Activated naive CD8-positive, alpha-beta T cell treated with anti-CD3 and anti-CD28 coated beads, Interleukin-2, amount 50 U/mL, for 24 hours (primary cell): ENCODE measurements at regions not wholly inside any gene's neighbourhood (a gene's known extent, or its start where the extent isn't known, plus 50 kb on each side); places are given as distances from the start of the nearest gene placed in this dataset.
"Not testable (repeated sequence)": the region's sequence is repeated elsewhere in the genome, so short reads cannot be mapped to it uniquely, and the experiment has no call there.

Source experiments
- ATAC-seq: fragments of 150-1000 bp; cut with Tn5 transposase; one replicate; pipeline ENCODE4 v1.10.0; 2021
- DNase-seq: peaks from one replicate; pipeline ENCODE4 v3.0.0; 2021
- H3K27ac Mint-ChIP-seq: one replicate; pipeline ENCODE4 v1.8.0; 2021; ENCODE audit warnings: mild to moderate bottlenecking, mixed read lengths
- H3K27me3 Mint-ChIP-seq: one replicate; pipeline ENCODE4 v1.8.0; 2021; ENCODE audit warnings: mixed read lengths
- H3K36me3 Mint-ChIP-seq: one replicate; pipeline ENCODE4 v1.8.0; 2021; ENCODE audit warnings: low read depth, mixed read lengths
- H3K4me1 Mint-ChIP-seq: one replicate; pipeline ENCODE4 v1.8.0; 2021; ENCODE audit warnings: mixed read lengths
- H3K4me3 Mint-ChIP-seq: one replicate; pipeline ENCODE4 v1.8.0; 2021; ENCODE audit warnings: mild to moderate bottlenecking, moderate library complexity, mixed read lengths
- H3K9me3 Mint-ChIP-seq: one replicate; pipeline ENCODE4 v1.8.0; 2021; ENCODE audit warnings: mixed read lengths

DNA sequence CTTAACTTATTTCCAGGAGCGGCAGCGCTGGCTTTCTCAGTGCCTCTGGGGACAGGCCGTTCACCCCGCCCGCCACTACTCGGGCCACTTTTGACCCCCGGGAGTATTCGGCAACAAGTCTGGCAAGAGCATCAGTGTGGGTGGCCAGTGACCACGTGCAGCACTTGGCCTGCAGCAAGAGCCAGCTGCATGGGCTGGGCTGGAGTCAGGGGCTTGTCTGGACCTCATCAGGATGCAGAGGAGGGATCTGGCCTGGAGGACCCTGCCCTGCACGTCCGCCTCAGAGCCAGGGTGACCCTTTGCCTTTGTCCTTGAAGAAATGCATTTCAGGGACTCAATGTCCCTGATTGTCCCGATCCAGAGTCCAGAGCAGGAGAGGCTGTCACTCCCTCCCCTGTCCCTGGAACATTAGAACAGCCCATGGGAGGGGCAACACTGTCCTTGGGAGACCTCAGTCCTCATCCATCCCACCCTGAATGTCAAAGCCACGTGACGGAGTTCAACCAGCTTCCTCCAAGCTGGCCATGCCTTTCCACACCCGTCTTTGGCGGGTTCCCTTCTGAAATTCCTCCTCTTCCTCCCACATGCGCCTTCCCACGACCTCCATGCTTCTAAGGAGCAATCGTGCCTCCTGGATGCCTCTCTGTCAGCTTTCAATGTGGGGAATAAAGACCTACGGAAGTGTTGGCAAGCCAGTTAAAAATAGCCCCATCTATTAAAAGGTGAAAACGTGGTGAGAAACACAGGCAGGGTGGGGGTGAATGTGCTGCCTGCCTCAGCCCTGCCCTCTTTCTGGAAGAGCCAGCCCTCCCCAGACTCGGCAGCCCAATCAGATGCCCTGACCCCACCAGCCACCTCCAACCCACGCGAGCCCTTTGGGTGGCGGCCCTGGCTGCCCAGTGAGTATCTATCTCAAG is 99.0 kb downstream of the OLFM1 start:
- H3K9me3 Mint-ChIP-seq = no peaks in the 10 kb centered on the region
- DNase-seq (no peak), ATAC-seq (no peak)

DNA sequence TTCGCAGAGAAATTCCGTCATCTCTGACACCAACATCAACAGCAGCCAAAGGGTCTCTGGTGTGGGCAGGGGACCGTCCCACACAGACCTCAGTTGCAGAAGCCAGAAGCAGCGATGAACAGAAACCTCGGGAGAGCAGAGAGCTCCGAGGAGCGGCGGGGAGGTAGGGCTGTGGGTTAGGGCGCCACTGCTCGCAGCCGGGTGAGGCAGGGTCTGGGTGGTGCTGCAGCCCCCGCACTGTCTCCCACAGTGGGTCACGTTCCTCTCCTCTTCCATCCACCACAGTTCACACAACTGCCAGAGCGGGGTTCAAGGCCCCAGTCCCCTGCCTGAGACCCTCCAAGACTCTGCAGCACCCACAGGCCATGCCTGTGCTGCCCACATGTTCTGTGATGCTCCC is 99.9 kb downstream of the OLFM1 start:
- Mint-ChIP-seq H3K27ac (no peak overlapping the region), H3K36me3 (no peaks in the 10 kb centered on the region), H3K4me3 (no peak overlapping the region), H3K4me1 (no peaks in the 10 kb centered on the region), H3K27me3 (peaks cover 3% of the 10 kb centered on the region), H3K9me3 (no peaks in the 10 kb centered on the region)
- ATAC-seq (no peak), DNase-seq (no peak)

More for the DNA sequence above, 99.0 kb downstream of the OLFM1 start:
- H3K27me3 Mint-ChIP-seq = peaks cover 3% of the 10 kb centered on the region
- H3K4me3 Mint-ChIP-seq = no peak overlapping the region
- no peaks in the 10 kb centered on the region for H3K4me1 Mint-ChIP-seq
- no peaks in the 10 kb centered on the region for H3K36me3 Mint-ChIP-seq
- H3K27ac Mint-ChIP-seq = no peak overlapping the region

DNA sequence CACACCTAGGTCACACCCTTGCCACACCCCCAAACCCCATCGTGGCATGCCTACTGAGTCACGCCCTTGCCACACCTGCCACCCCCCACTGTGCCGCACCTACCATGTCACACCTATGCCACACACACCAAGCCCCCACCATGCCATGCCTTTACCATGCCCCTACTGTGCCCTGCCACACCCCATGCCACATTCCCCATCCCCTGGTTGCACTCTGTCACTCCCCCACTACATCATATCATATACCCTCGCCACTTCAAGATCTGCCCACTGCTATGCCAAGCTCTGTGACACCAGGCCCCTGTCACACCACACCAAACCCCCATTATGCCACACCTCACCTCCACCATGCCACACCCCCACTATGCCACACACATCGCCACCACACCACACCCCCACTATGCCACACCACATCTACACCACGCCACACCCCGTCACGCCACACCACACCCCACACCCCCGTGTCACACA is 101.2 kb downstream of the OLFM1 start:
- Mint-ChIP-seq H3K27me3 (peaks cover 3% of the 10 kb centered on the region), H3K4me3 (no peak overlapping the region), H3K36me3 (no peaks in the 10 kb centered on the region)

DNA sequence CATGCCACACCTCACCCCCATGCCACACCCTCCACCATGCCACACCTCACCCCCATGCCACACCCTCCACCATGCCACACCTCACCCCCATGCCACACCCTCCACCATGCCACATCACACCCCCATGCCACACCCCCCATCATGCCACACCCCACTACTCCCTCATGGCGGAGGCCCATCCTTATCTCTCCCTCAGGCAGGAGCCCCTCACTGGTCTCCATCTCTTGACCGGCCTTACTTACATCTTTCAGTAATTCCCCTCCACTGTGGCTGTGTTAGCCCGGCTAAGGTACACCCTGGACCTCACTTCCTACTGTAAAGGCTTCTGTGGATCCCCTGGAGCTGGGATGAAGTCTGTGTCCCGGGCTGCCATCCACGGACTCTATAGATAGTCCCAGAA is 102.0 kb downstream of the OLFM1 start:
- H3K27ac Mint-ChIP-seq = no peak overlapping the region
- no peaks in the 10 kb centered on the region for H3K9me3 Mint-ChIP-seq
- ATAC-seq (no peak), DNase-seq (no peak)
- H3K4me3 Mint-ChIP-seq = no peak overlapping the region
- H3K36me3 Mint-ChIP-seq = no peaks in the 10 kb centered on the region
- no peaks in the 10 kb centered on the region for H3K4me1 Mint-ChIP-seq
- H3K27me3 Mint-ChIP-seq = peaks cover 3% of the 10 kb centered on the region

More for the DNA sequence above, 101.2 kb downstream of the OLFM1 start:
- no peaks in the 10 kb centered on the region for H3K4me1 Mint-ChIP-seq
- DNase-seq (no peak), ATAC-seq (no peak)
- H3K9me3 Mint-ChIP-seq = no peaks in the 10 kb centered on the region
- no peak overlapping the region for H3K27ac Mint-ChIP-seq

DNA sequence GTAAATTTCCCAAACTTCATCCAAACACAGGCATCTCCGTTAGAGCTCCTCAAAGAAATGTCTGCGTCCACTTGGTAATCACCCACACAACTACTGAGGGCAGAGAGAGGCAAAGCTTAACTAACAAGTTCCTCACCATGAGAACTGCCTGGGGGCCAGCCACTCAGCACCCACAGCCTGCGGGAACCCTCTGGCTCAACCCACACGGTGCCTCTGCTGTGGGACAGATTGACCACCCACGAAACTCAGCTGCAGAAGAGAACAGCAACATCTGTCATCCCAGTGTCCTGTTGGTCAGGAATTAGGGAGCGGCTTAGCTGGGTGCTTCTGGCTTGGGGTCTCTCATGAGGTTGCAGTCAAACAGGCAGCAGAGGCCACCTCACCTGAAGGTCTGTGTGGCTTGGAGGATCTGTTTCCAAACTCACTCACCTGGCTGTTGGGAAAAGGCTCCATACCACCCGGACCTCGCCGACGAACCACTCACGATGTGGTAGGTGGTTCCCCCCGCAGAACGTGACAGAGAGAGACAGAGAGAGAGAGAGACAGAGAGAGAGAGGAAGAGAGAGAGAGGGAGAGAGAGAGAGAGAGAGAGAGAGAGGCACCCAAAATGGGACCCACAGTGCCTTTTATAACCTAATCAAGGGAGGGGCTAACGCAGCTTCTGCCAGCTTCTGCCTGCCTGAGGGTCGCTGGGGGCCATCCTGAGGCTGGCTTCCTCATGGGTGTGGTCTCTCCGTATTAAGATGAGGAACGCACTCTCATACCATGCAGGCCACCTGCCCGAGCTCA is 103.5 kb downstream of the OLFM1 start:
- no peaks in the 10 kb centered on the region for H3K36me3 Mint-ChIP-seq
- DNase-seq = no peak
- ATAC-seq = no peak
- H3K9me3 Mint-ChIP-seq = no peaks in the 10 kb centered on the region
- peaks cover 3% of the 10 kb centered on the region for H3K27me3 Mint-ChIP-seq
- no peak overlapping the region for H3K27ac Mint-ChIP-seq
- H3K4me1 Mint-ChIP-seq = no peaks in the 10 kb centered on the region
- H3K4me3 Mint-ChIP-seq = no peak overlapping the region

DNA sequence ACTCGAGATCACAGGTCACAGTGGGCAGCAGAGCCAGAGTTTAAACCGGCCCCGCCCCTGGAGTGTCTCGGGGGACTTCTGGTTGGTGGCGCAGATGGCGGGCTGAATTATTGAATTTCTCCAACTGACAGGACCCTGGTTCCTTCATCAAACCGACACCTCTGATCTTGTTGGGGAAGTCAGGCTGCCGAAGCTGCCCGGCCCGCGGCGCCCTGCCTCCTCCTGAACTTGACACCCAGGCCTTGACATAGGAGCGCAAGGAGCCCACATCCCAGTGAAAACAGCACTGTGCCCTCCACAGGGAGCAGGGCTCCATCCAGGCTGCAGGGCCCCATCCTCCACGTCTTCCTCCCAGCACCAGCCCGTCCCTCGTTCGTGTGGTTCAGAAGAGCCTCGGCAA is 105.2 kb downstream of the OLFM1 start:
- Mint-ChIP-seq H3K9me3 (no peaks in the 10 kb centered on the region), H3K27me3 (peaks cover 5% of the 10 kb centered on the region), H3K4me1 (no peaks in the 10 kb centered on the region), H3K36me3 (no peaks in the 10 kb centered on the region), H3K27ac (no peak overlapping the region), H3K4me3 (no peak overlapping the region)
- no peak for ATAC-seq
- DNase-seq = no peak

DNA sequence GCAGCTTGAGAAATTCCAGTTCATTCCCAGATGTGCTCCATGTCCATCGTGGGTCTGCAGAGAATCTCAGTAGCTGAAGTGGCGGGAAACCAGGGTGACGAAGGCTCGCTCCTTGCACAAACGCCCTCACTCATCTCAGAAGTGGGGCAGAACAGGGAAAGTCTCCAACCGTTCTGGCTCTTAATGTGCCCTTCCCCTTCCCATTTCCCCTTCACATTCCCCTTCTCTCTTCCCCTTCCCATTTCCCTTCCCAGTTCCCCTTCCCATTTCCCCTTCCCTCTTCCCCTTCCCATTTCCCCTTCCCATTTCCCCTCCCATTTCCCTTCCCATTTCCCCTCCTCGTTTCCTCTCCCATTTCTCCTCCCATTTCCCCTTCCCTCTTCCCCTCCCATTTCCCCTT is 108.5 kb downstream of the OLFM1 start:
- not testable (repeated sequence) for H3K36me3 Mint-ChIP-seq, H3K27ac Mint-ChIP-seq, ATAC-seq, H3K4me1 Mint-ChIP-seq, H3K4me3 Mint-ChIP-seq, H3K9me3 Mint-ChIP-seq, DNase-seq
- peaks cover 13% of the 10 kb centered on the region for H3K27me3 Mint-ChIP-seq

DNA sequence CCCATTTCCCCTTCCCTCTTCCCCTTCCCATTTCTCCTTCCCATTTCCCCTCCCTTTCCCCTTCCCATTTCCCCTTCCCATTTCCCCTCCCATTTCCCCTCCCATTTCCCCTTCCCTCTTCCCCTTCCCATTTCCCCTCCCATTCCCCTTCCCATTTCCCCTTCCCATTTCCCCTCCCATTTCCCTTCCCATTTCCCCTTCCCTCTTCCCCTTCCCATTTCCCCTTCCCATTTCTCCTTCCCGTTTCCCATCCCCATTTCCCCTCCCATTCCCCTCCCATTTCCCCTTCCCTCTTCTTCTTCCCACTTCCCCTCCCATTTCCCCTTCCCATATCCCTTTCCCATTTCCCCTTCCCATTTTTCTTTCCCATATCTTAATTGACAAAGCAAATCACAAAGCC is 109.0 kb downstream of the OLFM1 start:
- Mint-ChIP-seq H3K9me3 (no peaks in the 10 kb centered on the region), H3K27ac (no peak overlapping the region), H3K4me3 (no peak overlapping the region), H3K36me3 (no peaks in the 10 kb centered on the region), H3K27me3 (peaks cover 13% of the 10 kb centered on the region), H3K4me1 (no peaks in the 10 kb centered on the region)
- DNase-seq (no peak), ATAC-seq (no peak)

DNA sequence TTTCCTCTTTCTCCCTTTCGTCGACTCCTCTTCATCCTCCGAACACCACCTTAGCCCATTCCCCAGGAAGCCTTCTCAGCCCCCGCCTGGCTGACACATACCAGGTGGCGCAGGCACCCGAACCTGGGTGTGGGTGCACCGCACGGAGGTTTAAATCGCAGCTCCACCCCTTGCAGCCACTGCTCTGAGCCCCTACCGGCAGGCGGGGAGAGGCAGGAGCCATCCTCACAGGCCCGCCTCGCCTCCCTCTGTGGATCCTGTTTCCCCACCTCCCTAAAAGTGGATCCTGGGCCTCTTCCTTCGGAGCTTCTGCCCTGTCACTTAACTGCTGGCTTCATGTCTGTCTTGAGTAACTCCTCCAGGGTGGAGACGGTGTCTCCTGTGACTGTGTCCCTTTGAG is 110.7 kb downstream of the OLFM1 start:
- DNase-seq (no peak), ATAC-seq (no peak)
- H3K36me3 Mint-ChIP-seq = no peaks in the 10 kb centered on the region
- H3K27ac Mint-ChIP-seq = no peak overlapping the region
- H3K9me3 Mint-ChIP-seq = no peaks in the 10 kb centered on the region
- no peak overlapping the region for H3K4me3 Mint-ChIP-seq
- no peaks in the 10 kb centered on the region for H3K4me1 Mint-ChIP-seq
- peaks cover 13% of the 10 kb centered on the region for H3K27me3 Mint-ChIP-seq

DNA sequence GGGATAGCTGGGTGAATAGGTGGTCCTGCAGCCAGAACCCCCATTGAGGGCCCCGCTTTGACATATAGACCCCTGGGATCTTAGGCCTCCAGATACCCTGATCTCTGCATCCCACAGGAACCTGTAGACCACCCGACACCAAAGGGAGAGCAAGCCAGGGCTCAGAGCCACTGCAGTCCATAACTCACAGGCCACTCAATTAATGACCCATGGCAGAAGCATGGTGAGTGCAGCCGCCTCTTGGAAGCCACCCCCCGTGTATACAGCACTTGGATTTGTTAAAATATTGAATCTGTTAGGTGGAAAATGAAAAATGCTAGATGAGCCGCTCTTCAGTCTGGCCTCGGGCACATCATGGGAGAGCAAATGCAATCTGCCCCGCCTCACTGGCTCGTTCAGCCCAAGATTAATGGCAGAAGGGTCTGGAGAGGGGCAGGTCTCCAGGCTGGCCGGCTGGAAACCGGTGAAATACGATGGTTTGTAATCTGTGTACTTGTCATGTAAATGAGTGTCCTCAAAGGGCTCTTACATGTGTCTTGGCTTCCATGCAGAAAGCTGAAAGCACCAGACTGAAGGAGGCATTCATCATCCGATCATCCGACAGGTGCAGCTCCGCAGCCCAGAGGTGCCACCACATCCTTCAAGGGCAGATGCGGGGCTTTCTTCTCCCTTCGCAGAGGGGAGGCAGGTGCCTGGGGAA is 111.3 kb downstream of the OLFM1 start:
- H3K27me3 Mint-ChIP-seq = peaks cover 13% of the 10 kb centered on the region
- H3K36me3 Mint-ChIP-seq = no peaks in the 10 kb centered on the region
- no peaks in the 10 kb centered on the region for H3K4me1 Mint-ChIP-seq
- no peak for DNase-seq
- H3K9me3 Mint-ChIP-seq = no peaks in the 10 kb centered on the region
- ATAC-seq = no peak
- no peak overlapping the region for H3K27ac Mint-ChIP-seq
- H3K4me3 Mint-ChIP-seq = no peak overlapping the region

DNA sequence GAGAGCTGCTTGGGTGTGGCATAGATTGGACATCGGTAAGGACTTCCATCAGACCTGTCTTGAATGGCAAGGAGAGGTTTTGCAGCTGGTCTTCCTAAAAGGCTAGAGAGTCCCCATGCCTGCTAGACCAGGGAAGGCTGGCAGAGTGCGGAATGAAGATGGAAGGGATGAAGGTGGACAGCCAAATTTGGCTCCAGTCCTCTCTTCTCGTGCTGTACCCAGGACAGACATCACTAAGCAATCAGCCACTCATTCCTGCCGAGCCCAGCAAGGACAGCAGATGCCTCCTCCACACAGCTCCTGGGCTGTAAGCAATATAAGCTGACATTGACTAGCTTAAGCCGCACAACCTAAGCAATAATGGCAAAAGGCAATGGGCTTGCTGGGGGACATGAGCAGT is 112.0 kb downstream of the OLFM1 start:
- H3K9me3 Mint-ChIP-seq = no peaks in the 10 kb centered on the region
- no peaks in the 10 kb centered on the region for H3K4me1 Mint-ChIP-seq
- peaks cover 13% of the 10 kb centered on the region for H3K27me3 Mint-ChIP-seq
- DNase-seq = no peak
- ATAC-seq = no peak
- no peak overlapping the region for H3K4me3 Mint-ChIP-seq
- no peaks in the 10 kb centered on the region for H3K36me3 Mint-ChIP-seq
- H3K27ac Mint-ChIP-seq = no peak overlapping the region

DNA sequence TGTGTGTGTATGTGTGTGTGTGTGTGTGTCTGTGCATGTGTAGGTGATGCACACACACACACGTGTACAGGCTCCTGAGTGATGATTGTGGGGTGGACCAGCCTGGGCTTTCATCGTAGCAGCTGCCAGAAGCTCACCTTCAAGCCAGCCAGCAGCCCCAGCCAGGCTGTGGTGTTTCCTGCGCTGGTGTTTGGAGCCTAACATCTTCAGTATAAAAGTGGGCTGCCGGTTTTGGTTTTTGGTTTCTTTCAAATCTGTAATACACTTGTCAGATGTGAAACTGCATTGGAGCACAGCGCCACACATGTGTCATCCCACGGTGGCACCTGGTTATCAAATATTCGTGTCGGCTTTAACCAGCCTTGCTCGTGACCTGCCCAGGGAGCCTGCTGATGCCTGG is 114.2 kb downstream of the OLFM1 start:
- DNase-seq = no peak
- Mint-ChIP-seq H3K9me3 (no peaks in the 10 kb centered on the region), H3K4me3 (no peak overlapping the region), H3K27me3 (peaks cover 13% of the 10 kb centered on the region), H3K27ac (no peak overlapping the region), H3K4me1 (no peaks in the 10 kb centered on the region), H3K36me3 (no peaks in the 10 kb centered on the region)
- no peak for ATAC-seq

DNA sequence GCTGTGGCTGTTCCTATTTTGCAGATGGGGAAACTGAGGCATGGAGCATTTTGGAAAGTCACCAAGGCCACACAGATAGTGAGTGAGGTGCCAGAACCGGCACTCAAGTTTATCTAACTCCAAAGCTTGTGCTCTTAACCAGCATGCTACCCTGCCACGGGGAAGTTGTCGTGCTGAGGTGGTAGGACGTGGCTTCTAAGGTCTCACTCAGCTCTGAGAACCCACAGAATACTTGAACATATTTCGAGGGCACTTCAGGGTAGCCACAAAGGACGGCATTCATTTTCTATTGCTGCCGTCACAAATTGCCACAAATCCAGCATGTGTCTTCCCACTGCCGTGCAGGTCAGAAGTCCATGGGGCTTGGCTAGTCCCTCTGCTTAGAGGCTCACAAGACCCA is 116.7 kb downstream of the OLFM1 start:
- no peaks in the 10 kb centered on the region for H3K36me3 Mint-ChIP-seq
- no peaks in the 10 kb centered on the region for H3K4me1 Mint-ChIP-seq
- H3K27me3 Mint-ChIP-seq = peaks cover 2% of the 10 kb centered on the region
- no peak for DNase-seq
- no peak overlapping the region for H3K4me3 Mint-ChIP-seq
- no peak for ATAC-seq
- H3K27ac Mint-ChIP-seq = no peak overlapping the region
- H3K9me3 Mint-ChIP-seq = no peaks in the 10 kb centered on the region

DNA sequence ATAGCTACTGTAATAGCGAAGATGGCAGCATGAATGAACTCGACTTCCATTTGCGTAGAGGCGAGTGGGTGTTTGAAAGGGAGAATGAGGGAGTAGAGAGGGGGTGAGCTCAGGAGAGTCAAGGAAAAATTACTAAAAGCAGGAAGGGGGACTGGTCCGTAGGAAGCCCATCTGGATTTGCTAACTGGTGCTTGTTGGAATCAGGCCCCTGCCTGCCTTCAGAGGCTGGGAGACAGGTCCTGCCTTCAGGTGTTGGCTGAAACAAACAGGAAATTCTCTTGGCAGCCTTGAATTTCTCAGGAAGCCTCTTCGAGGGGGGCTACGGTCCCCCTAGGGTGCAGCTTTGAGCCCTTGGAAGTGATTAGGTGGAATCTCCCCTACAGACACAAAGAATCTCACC is 121.7 kb downstream of the OLFM1 start:
- no peaks in the 10 kb centered on the region for H3K4me1 Mint-ChIP-seq
- peaks cover 2% of the 10 kb centered on the region for H3K27me3 Mint-ChIP-seq
- H3K27ac Mint-ChIP-seq = no peak overlapping the region

More for the DNA sequence above, 121.7 kb downstream of the OLFM1 start:
- Mint-ChIP-seq H3K9me3 (peaks cover 3% of the 10 kb centered on the region), H3K4me3 (no peak overlapping the region), H3K36me3 (no peaks in the 10 kb centered on the region)
- no peak for ATAC-seq
- no peak for DNase-seq
